ENCODE measurements at regions not wholly inside any gene's neighbourhood (a gene's known extent, or its start where the extent isn't known, plus 50 kb on each side); places are given as distances from the start of the nearest gene placed in this dataset.

DNA sequence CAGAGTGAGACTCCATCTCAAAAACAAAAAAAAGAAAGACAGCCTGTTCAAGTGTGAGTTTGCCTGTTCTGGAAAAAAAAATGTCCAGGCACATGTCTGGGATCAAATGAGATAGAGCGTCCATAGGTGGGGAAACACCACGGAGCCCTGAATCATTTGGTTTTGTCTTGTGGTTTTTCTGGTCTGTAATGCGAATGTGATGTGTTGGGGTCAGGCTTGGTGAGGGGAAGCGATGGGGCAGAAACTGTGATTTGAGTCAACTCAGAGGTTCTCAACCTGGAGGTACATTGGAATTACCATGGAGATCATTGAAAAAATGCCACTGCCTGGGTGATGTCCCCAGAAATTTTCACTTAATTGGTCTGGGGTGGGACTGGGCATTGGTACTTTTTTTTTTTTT, 183.9 kb upstream of the PWP1 start:
- dilution Hi-C loops (cut with MboI; ENCODE audit: extremely low pct_ligation_motif_present, low sequenced_read_pairs), result no loop called here
- POLR2A ChIA-PET, result no interaction called here
- CTCF ChIA-PET, result no interaction called here

More for the DNA sequence above, 183.9 kb upstream of the PWP1 start:
- no peaks in the 10 kb centered on the region for H3K4me1 ChIP-seq (ENCODE audit: control insufficient read depth, extremely low read depth, insufficient read depth, low read length)
- no peaks in the 10 kb centered on the region for H3K36me3 ChIP-seq (ENCODE audit: control insufficient read depth in 2 of 2, extremely low read depth in 1 of 2, insufficient read depth in 2 of 2, low read length in 2 of 2)
- H3K9me1 ChIP-seq (replicated peaks; ENCODE audit: control insufficient read depth, extremely low read depth, insufficient read depth, low read length), result no peaks in the 10 kb centered on the region
- intact Hi-C loops (cut with micrococcal nuclease), result no loop called here
- H3K27me3 ChIP-seq (ENCODE audit: control insufficient read depth in 2 of 2, insufficient read depth in 2 of 2, low read length in 2 of 2), result no peaks in the 10 kb centered on the region
- no peaks in the 10 kb centered on the region for H4K20me1 ChIP-seq (replicated peaks; ENCODE audit: control insufficient read depth, extremely low read depth, insufficient read depth, low read length)
- no peaks in the 10 kb centered on the region for H3K9me3 ChIP-seq (replicated peaks; ENCODE audit: control insufficient read depth, insufficient read depth, low read length)
- no peak overlapping the region for H3K4me2 ChIP-seq (ENCODE audit: insufficient read depth, low read length)
- DNase-seq (ENCODE audit: low read depth, low spot score) (no peak), FAIRE-seq (no peak)
- no peak overlapping the region for H3K27ac ChIP-seq (ENCODE audit: insufficient read depth, low read depth, low read length)
- no peak overlapping the region for H3K4me3 ChIP-seq (replicated peaks in 1 of 3; ENCODE audit: insufficient read depth in 1 of 3, low read depth in 1 of 3, low read length in 3 of 3)
- H3K9ac ChIP-seq (replicated peaks; ENCODE audit: extremely low read depth, insufficient read depth, low read length), result no peak overlapping the region
- no TSS peak for BruUV-seq (replicated peaks)
- no peak for TF ChIP-seq POLR2A (IDR thresholded peaks at IDR 0.05; ENCODE audit: low read depth, low read length)
- no peak for TF ChIP-seq EZH2 (IDR thresholded peaks at IDR 0.05; ENCODE audit: borderline replicate concordance, low read depth, low read length, severe bottlenecking)
- no peak for TF ChIP-seq POLR2AphosphoS5 (IDR thresholded peaks at IDR 0.05; ENCODE audit: insufficient read depth, low read depth, low read length)
- TF ChIP-seq CTCF (IDR thresholded peaks at IDR 0.05; ENCODE audit: extremely low read depth in 1 of 2, insufficient read depth in 1 of 2, low read depth in 1 of 2, low read length in 2 of 2), result no peak
- TF ChIP-seq JUN (IDR thresholded peaks at IDR 0.05; ENCODE audit: borderline replicate concordance, insufficient read depth, insufficient read length, low read depth), result no peak
- TF ChIP-seq, protein P1, sequence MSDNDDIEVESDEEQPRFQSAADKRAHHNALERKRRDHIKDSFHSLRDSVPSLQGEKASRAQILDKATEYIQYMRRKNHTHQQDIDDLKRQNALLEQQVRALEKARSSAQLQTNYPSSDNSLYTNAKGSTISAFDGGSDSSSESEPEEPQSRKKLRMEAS (IDR thresholded peaks at IDR 0.05; ENCODE audit: insufficient read depth, insufficient read length), result no peak
- H3K79me2 ChIP-seq (ENCODE audit: control insufficient read depth, insufficient read depth, low read length), result no peaks in the 10 kb centered on the region
- H2AFZ ChIP-seq (ENCODE audit: low read depth, low read length), result no peak overlapping the region
